NB4 (cell line): ENCODE measurements at regions not wholly inside any gene's neighbourhood (a gene's known extent, or its start where the extent isn't known, plus 50 kb on each side); places are given as distances from the start of the nearest gene placed in this dataset.

ENCODE experiments used
- CTCF ChIP-seq: IDR thresholded peaks from one replicate; pipeline ENCODE4 v1.5.1; 2012; ENCODE audit warnings: low read depth, low read length
- MYC ChIP-seq: IDR thresholded peaks from 2 replicates; pipeline ENCODE4 v1.6.1; 2011; ENCODE audit warnings: low read depth, low read length
- POLR2A ChIP-seq: IDR thresholded peaks from 2 replicates; pipeline ENCODE4 v1.6.1; 2011; ENCODE audit warnings: mild to moderate bottlenecking; ENCODE audit not compliant: insufficient read length; ENCODE audit errors: extremely low read depth
- TF ChIP-seq, protein P1 (sequence below): IDR thresholded peaks from 2 replicates; pipeline ENCODE4 v1.6.1; 2011; ENCODE audit warnings: low read depth, low read length

GRCh38 chr10:108591417-108591816 lies 1331.9 kb downstream of the XPNPEP1 start:
- TF ChIP-seq POLR2A (no peak), CTCF (no peak), MYC (no peak)
- TF ChIP-seq, protein P1, sequence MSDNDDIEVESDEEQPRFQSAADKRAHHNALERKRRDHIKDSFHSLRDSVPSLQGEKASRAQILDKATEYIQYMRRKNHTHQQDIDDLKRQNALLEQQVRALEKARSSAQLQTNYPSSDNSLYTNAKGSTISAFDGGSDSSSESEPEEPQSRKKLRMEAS: no peak
